HL-60 (cell line): ENCODE measurements at regions not wholly inside any gene's neighbourhood (a gene's known extent, or its start where the extent isn't known, plus 50 kb on each side); places are given as distances from the start of the nearest gene placed in this dataset.

Source experiments
- DNase-seq, 2 experiments: peaks; one replicate each; pipeline ENCODE4 v3.0.0-alpha.2; 2010 to 2020; ENCODE audit warnings: low read depth in 1 of 2, low spot score in 1 of 2
- H3K27ac ChIP-seq: fragments of 250-450 bp; sonication (Bioruptor Pico); replicated peaks from 2 replicates; pipeline ENCODE4 v1.5.1; 2020; ENCODE audit warnings: mild to moderate bottlenecking, moderate library complexity
- H3K27me3 ChIP-seq: fragments of 250-450 bp; sonication (Bioruptor Pico); 2 replicates; pipeline ENCODE4 v1.5.1; 2021; ENCODE audit warnings: mild to moderate bottlenecking, moderate library complexity; ENCODE audit not compliant: insufficient read depth, poor library complexity, severe bottlenecking
- H3K4me3 ChIP-seq: replicated peaks from 2 replicates; pipeline ENCODE4 v1.5.1; 2011; ENCODE audit warnings: mild to moderate bottlenecking, control low read depth, low read length; ENCODE audit not compliant: insufficient read depth
- GABPA ChIP-seq: IDR thresholded peaks from 2 replicates; pipeline ENCODE4 v1.6.1; 2012; ENCODE audit warnings: low read depth
- POLR2AphosphoS5 ChIP-seq: IDR thresholded peaks from 2 replicates; pipeline ENCODE4 v1.6.1; 2012; ENCODE audit warnings: low read depth
- SPI1 ChIP-seq: IDR thresholded peaks from 2 replicates; pipeline ENCODE4 v1.6.1; 2012; ENCODE audit warnings: low read depth, mild to moderate bottlenecking, borderline replicate concordance
- TF ChIP-seq, protein P1 (sequence below): IDR thresholded peaks from one replicate; pipeline ENCODE4 v1.5.1; 2011; ENCODE audit warnings: low read length, control low read depth, inconsistent platforms; ENCODE audit not compliant: insufficient read depth
- TF ChIP-seq, protein P2 (sequence below): IDR thresholded peaks from 2 replicates; pipeline ENCODE4 v1.6.1; 2012; ENCODE audit warnings: low read depth; ENCODE audit not compliant: insufficient replicate concordance

DNA sequence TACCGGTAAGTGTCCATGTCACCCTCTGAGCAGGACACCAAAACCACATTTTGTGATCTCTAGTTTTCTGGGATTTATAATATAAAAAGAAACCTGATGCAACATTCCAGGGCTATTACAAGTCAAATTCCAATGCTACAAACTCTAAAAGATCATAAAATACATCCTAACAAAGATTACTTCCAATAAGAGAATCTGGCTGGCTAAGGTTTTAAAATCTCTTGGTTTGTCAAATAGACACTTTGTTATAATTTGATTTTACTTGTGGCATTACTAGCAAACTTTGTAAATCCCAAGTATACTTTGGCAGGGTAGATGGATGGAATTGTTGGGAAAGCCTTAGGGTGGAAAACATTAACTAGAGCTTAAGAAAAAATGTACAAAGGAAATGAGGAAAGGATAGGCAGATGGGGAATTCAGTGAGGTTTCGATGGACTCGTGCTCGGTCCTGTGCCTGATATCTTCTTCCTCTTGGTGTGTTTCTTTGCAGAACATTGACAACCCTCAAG lies 74.0 kb upstream of the POMP start:
- Histone ChIP-seq H3K27ac (no peak overlapping the region), H3K27me3 (peaks cover 4% of the 10 kb centered on the region), H3K4me3 (no peak overlapping the region)
- DNase-seq: no peak
- no peak for TF ChIP-seq POLR2AphosphoS5
- no peak for TF ChIP-seq GABPA
- TF ChIP-seq, protein P1, sequence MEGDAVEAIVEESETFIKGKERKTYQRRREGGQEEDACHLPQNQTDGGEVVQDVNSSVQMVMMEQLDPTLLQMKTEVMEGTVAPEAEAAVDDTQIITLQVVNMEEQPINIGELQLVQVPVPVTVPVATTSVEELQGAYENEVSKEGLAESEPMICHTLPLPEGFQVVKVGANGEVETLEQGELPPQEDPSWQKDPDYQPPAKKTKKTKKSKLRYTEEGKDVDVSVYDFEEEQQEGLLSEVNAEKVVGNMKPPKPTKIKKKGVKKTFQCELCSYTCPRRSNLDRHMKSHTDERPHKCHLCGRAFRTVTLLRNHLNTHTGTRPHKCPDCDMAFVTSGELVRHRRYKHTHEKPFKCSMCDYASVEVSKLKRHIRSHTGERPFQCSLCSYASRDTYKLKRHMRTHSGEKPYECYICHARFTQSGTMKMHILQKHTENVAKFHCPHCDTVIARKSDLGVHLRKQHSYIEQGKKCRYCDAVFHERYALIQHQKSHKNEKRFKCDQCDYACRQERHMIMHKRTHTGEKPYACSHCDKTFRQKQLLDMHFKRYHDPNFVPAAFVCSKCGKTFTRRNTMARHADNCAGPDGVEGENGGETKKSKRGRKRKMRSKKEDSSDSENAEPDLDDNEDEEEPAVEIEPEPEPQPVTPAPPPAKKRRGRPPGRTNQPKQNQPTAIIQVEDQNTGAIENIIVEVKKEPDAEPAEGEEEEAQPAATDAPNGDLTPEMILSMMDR: no peak
- TF ChIP-seq SPI1: no peak
- TF ChIP-seq, protein P2, sequence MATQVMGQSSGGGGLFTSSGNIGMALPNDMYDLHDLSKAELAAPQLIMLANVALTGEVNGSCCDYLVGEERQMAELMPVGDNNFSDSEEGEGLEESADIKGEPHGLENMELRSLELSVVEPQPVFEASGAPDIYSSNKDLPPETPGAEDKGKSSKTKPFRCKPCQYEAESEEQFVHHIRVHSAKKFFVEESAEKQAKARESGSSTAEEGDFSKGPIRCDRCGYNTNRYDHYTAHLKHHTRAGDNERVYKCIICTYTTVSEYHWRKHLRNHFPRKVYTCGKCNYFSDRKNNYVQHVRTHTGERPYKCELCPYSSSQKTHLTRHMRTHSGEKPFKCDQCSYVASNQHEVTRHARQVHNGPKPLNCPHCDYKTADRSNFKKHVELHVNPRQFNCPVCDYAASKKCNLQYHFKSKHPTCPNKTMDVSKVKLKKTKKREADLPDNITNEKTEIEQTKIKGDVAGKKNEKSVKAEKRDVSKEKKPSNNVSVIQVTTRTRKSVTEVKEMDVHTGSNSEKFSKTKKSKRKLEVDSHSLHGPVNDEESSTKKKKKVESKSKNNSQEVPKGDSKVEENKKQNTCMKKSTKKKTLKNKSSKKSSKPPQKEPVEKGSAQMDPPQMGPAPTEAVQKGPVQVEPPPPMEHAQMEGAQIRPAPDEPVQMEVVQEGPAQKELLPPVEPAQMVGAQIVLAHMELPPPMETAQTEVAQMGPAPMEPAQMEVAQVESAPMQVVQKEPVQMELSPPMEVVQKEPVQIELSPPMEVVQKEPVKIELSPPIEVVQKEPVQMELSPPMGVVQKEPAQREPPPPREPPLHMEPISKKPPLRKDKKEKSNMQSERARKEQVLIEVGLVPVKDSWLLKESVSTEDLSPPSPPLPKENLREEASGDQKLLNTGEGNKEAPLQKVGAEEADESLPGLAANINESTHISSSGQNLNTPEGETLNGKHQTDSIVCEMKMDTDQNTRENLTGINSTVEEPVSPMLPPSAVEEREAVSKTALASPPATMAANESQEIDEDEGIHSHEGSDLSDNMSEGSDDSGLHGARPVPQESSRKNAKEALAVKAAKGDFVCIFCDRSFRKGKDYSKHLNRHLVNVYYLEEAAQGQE: no peak

DNA sequence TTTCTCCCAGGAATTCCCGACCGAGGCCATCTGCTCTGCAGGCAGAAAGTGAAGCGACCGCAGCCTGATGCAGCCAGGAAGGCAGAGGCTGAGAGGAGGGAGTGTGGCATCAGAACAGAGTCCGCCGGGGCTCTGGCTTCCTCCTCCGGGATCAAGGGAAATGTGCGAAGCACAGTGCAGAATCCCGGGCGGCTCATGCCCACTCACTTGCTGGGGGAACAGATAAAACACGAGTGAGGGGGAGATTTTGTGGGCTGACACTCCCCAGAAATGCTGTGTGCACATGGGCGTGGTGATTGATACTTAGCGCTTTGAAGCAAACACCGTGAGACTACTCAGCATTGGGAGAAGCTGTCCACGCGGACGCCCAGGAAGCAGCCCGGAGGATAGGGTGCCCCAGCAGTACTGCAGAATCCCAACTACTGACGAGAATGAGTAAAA lies 75.3 kb upstream of the POMP start:
- no peak overlapping the region for H3K27ac ChIP-seq
- no peak overlapping the region for H3K4me3 ChIP-seq
- H3K27me3 ChIP-seq: peaks cover 4% of the 10 kb centered on the region
- TF ChIP-seq POLR2AphosphoS5: no peak
- no peak for TF ChIP-seq GABPA
- TF ChIP-seq, protein P2: no peak
- TF ChIP-seq, protein P1: no peak
- TF ChIP-seq SPI1: no peak
- no peak for DNase-seq

DNA sequence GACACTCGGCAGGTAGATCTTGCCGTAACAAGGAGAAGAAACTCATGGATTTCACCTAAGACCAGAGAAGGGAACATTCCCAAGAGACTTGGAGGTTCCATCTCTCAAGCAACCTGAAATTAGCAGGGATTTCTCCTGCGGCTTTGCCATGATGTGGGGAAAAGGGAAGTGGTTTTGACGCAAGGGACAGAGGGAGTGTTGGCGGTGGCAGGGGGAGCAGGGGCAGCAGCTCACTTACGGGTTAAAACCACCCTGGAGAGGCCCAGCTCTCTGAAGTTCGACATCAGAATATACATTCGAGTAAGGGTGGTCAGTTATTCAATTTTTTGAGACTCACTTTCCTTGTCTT lies 76.1 kb upstream of the POMP start:
- Histone ChIP-seq H3K27ac (no peak overlapping the region), H3K27me3 (peaks cover 4% of the 10 kb centered on the region), H3K4me3 (no peak overlapping the region)
- peak in 1 of 2 experiments; percentile 42 for DNase-seq
- TF ChIP-seq SPI1 (peak; percentile 91), POLR2AphosphoS5 (no peak)
- TF ChIP-seq, protein P2: no peak
